ENCODE measurements at regions not wholly inside any gene's neighbourhood (a gene's known extent, or its start where the extent isn't known, plus 50 kb on each side); places are given as distances from the start of the nearest gene placed in this dataset.
"Not testable (repeated sequence)": the region's sequence is repeated elsewhere in the genome, so short reads cannot be mapped to it uniquely, and the experiment has no call there.

DNA sequence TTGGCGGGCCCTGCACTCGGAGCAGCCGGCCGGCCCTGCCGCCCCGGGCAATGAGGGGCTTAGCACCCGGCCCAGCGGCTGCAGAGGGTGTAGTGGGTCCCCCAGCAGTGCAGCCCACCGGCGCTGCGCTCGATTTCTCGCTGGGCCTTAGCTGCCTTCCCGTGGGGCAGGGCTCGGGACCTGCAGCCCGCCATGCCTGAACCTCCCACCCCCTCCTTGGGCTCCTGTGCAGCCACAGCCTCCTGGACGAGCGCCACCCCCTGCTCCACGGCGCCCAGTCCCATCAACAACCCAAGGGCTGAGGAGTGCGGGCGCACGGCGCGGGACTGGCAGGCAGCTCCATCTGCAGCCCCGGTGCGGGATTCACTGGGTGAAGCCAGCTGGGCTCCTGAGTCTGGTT, 87.4 kb upstream of the CXXC4 start:
- intact Hi-C loops (cut with micrococcal nuclease); POLR2A ChIA-PET; H3K27ac ChIP-seq (ENCODE audit: low read length in 2 of 2); H3K4me1 ChIP-seq (ENCODE audit: control insufficient read depth in 2 of 2, insufficient read depth in 2 of 2, low read length in 2 of 2); H3K36me3 ChIP-seq (replicated peaks in 1 of 2; ENCODE audit: control extremely low read depth in 1 of 2, control insufficient read depth in 1 of 2, extremely low read depth in 1 of 2, insufficient read depth in 2 of 2, low read length in 1 of 2); H3K4me3 ChIP-seq (ENCODE audit: control extremely low read depth in 1 of 5, extremely low read depth in 1 of 5, insufficient read depth in 1 of 5, low read depth in 2 of 5, low read length in 4 of 5); H3K27ac Mint-ChIP-seq; H3K4me1 Mint-ChIP-seq; H3K9ac ChIP-seq (ENCODE audit: low read length); H3K9me3 Mint-ChIP-seq (ENCODE audit: insufficient read depth); CTCF ChIA-PET; DNase-seq; H3K4me2 ChIP-seq (replicated peaks; ENCODE audit: low read depth, low read length, poor library complexity, severe bottlenecking); H3K27me3 Mint-ChIP-seq; H3K27me3 ChIP-seq (replicated peaks in 1 of 4; ENCODE audit: control extremely low read depth in 1 of 4, control insufficient read depth in 3 of 4, insufficient read depth in 4 of 4, low read length in 3 of 4); H3K79me2 ChIP-seq (ENCODE audit: control insufficient read depth, insufficient read depth, low read length); H3K4me3 Mint-ChIP-seq; H4K20me1 ChIP-seq (ENCODE audit: control insufficient read depth, insufficient read depth, low read length, poor library complexity, severe bottlenecking); H2AFZ ChIP-seq (ENCODE audit: insufficient read depth, low read depth, low read length, poor library complexity, severe bottlenecking); ATAC-seq (ENCODE audit: low read depth); H3K9me3 ChIP-seq (ENCODE audit: control extremely low read depth in 1 of 3, control insufficient read depth in 2 of 3, insufficient read depth in 1 of 3, low read length in 2 of 3): not testable (repeated sequence)
- WGBS (ENCODE audit: insufficient coverage): 100% methylated on average over 8 of the region's 27 CpGs

DNA sequence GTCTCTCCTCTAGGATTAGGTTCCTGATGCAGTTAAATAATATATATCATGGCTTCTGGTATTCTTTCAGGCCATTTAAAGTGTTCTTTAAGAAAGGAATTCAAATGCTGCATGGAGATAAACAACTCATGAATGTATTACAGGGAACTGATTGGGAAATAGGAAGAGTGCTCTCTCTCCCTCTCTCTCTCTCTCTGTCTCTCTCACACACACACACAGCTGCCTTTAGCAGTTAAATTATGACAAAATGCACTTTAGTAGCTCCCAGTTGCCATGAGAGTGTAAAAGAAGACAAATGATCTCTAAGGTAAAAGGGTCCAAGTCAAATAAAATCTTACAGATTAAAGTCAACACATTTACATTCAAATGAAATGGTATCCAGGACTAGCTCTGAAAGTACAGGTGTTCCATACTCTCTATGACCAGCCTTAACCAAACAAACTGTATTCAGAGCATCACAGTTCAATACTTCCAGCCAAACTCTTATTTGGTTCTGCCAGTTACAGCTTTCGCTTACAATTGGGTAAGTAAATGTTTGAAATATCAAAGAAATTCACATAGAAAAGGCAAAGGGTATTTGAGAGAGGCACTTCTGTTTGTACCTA, 94.7 kb upstream of the CXXC4 start:
- ATAC-seq (ENCODE audit: low read depth) (no peak), DNase-seq (no peak)
- Histone ChIP-seq H3K4me2 (replicated peaks; ENCODE audit: low read depth, low read length, poor library complexity, severe bottlenecking) (no peak overlapping the region), H3K9ac (ENCODE audit: low read length) (no peak overlapping the region), H3K4me3 (ENCODE audit: control extremely low read depth in 1 of 5, extremely low read depth in 1 of 5, insufficient read depth in 1 of 5, low read depth in 2 of 5, low read length in 4 of 5) (no peak overlapping the region), H3K27me3 (replicated peaks in 1 of 4; ENCODE audit: control extremely low read depth in 1 of 4, control insufficient read depth in 3 of 4, insufficient read depth in 4 of 4, low read length in 3 of 4) (no peaks in the 10 kb centered on the region), H3K9me3 (ENCODE audit: control extremely low read depth in 1 of 3, control insufficient read depth in 2 of 3, insufficient read depth in 1 of 3, low read length in 2 of 3) (no peaks in the 10 kb centered on the region), H2AFZ (ENCODE audit: insufficient read depth, low read depth, low read length, poor library complexity, severe bottlenecking) (no peak overlapping the region), H3K79me2 (ENCODE audit: control insufficient read depth, insufficient read depth, low read length) (no peaks in the 10 kb centered on the region), H4K20me1 (ENCODE audit: control insufficient read depth, insufficient read depth, low read length, poor library complexity, severe bottlenecking) (no peaks in the 10 kb centered on the region), H3K4me1 (ENCODE audit: control insufficient read depth in 2 of 2, insufficient read depth in 2 of 2, low read length in 2 of 2) (no peaks in the 10 kb centered on the region), H3K36me3 (replicated peaks in 1 of 2; ENCODE audit: control extremely low read depth in 1 of 2, control insufficient read depth in 1 of 2, extremely low read depth in 1 of 2, insufficient read depth in 2 of 2, low read length in 1 of 2) (no peaks in the 10 kb centered on the region), H3K27ac (ENCODE audit: low read length in 2 of 2) (no peak overlapping the region)
- Mint-ChIP-seq H3K27ac (no peak overlapping the region), H3K9me3 (ENCODE audit: insufficient read depth) (no peaks in the 10 kb centered on the region), H3K4me3 (no peak overlapping the region), H3K4me1 (no peaks in the 10 kb centered on the region), H3K27me3 (peaks cover 6% of the 10 kb centered on the region)
- ChIA-PET CTCF (no interaction called here), POLR2A (no interaction called here)
- TF ChIP-seq, protein P1, sequence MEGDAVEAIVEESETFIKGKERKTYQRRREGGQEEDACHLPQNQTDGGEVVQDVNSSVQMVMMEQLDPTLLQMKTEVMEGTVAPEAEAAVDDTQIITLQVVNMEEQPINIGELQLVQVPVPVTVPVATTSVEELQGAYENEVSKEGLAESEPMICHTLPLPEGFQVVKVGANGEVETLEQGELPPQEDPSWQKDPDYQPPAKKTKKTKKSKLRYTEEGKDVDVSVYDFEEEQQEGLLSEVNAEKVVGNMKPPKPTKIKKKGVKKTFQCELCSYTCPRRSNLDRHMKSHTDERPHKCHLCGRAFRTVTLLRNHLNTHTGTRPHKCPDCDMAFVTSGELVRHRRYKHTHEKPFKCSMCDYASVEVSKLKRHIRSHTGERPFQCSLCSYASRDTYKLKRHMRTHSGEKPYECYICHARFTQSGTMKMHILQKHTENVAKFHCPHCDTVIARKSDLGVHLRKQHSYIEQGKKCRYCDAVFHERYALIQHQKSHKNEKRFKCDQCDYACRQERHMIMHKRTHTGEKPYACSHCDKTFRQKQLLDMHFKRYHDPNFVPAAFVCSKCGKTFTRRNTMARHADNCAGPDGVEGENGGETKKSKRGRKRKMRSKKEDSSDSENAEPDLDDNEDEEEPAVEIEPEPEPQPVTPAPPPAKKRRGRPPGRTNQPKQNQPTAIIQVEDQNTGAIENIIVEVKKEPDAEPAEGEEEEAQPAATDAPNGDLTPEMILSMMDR (IDR thresholded peaks at IDR 0.05): no peak
- no peak for TF ChIP-seq EZH2 (IDR thresholded peaks at IDR 0.05; ENCODE audit: borderline replicate concordance, insufficient read depth, low read depth, low read length, poor library complexity, severe bottlenecking)
- no CpG with 5 or more reads among the region's 1 CpG for WGBS (ENCODE audit: insufficient coverage)
- intact Hi-C loops (cut with micrococcal nuclease): no loop called here
